ENCODE measurements at regions not wholly inside any gene's neighbourhood (a gene's known extent, or its start where the extent isn't known, plus 50 kb on each side); places are given as distances from the start of the nearest gene placed in this dataset.

DNA sequence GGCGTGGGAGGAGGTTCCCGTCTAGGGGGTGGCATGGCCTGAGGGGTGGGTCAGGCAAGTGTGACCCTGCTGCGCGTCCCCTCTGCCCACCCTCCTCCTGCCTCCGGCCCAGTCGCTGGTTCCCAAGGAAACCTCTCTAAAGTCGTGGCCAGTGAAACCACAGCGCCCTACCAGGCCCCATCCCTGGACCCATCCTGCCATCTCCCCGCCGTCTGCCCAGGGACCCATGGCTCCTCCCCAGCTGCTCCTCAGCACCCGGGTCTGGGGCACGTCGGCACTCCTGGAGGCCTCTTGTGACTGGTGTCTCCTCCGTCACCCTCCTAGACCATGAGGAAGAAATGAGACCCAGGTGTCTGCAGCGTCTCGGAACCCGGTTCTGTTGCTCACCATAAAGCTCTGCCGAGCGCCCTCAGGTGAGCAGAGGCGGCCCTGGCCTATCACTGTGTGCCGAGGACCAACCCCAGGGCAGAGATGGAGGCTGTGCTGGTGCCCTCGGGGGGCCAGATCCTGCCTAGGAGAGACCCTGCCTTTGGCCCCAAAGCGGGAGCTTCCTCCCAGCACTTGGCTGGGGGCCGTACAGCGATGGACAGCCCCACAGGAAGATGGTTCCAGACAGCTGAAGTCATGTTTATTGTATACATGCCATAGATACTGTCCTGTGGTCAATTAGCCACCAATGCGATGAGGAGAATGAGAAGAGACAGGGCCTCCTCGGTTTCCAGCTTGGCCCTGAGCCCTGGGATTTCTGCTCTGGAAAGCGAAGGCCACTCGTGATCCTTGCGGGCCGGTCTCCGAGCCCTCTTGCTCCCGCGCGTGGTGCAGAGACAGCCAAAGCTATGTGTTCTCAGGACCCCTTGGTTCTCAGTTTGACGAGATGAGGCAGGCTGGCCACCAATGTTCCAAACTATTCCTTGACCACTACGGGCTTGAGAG is 222.5 kb upstream of the RTL1 start:
- TF ChIP-seq EP300 (conservative IDR thresholded peaks at IDR 0.05; ENCODE audit: poor library complexity, severe bottlenecking) (no peak), TAF1 (IDR thresholded peaks at IDR 0.05; ENCODE audit: low read depth) (no peak), POLR2AphosphoS5 (IDR thresholded peaks at IDR 0.05) (no peak), EZH2 (IDR thresholded peaks at IDR 0.05; ENCODE audit: borderline replicate concordance, insufficient read depth, low read length, poor library complexity, severe bottlenecking) (no peak), RAD21 (conservative IDR thresholded peaks at IDR 0.05) (no peak), SMC3 (conservative IDR thresholded peaks at IDR 0.05; ENCODE audit: poor library complexity) (no peak), MXI1 (conservative IDR thresholded peaks at IDR 0.05; ENCODE audit: poor library complexity, severe bottlenecking) (no peak)
- TF ChIP-seq, protein P1, sequence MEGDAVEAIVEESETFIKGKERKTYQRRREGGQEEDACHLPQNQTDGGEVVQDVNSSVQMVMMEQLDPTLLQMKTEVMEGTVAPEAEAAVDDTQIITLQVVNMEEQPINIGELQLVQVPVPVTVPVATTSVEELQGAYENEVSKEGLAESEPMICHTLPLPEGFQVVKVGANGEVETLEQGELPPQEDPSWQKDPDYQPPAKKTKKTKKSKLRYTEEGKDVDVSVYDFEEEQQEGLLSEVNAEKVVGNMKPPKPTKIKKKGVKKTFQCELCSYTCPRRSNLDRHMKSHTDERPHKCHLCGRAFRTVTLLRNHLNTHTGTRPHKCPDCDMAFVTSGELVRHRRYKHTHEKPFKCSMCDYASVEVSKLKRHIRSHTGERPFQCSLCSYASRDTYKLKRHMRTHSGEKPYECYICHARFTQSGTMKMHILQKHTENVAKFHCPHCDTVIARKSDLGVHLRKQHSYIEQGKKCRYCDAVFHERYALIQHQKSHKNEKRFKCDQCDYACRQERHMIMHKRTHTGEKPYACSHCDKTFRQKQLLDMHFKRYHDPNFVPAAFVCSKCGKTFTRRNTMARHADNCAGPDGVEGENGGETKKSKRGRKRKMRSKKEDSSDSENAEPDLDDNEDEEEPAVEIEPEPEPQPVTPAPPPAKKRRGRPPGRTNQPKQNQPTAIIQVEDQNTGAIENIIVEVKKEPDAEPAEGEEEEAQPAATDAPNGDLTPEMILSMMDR (IDR thresholded peaks at IDR 0.05; ENCODE audit: poor library complexity, severe bottlenecking) = no peak
- TF ChIP-seq, protein P2, sequence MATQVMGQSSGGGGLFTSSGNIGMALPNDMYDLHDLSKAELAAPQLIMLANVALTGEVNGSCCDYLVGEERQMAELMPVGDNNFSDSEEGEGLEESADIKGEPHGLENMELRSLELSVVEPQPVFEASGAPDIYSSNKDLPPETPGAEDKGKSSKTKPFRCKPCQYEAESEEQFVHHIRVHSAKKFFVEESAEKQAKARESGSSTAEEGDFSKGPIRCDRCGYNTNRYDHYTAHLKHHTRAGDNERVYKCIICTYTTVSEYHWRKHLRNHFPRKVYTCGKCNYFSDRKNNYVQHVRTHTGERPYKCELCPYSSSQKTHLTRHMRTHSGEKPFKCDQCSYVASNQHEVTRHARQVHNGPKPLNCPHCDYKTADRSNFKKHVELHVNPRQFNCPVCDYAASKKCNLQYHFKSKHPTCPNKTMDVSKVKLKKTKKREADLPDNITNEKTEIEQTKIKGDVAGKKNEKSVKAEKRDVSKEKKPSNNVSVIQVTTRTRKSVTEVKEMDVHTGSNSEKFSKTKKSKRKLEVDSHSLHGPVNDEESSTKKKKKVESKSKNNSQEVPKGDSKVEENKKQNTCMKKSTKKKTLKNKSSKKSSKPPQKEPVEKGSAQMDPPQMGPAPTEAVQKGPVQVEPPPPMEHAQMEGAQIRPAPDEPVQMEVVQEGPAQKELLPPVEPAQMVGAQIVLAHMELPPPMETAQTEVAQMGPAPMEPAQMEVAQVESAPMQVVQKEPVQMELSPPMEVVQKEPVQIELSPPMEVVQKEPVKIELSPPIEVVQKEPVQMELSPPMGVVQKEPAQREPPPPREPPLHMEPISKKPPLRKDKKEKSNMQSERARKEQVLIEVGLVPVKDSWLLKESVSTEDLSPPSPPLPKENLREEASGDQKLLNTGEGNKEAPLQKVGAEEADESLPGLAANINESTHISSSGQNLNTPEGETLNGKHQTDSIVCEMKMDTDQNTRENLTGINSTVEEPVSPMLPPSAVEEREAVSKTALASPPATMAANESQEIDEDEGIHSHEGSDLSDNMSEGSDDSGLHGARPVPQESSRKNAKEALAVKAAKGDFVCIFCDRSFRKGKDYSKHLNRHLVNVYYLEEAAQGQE (IDR thresholded peaks at IDR 0.05; ENCODE audit: borderline replicate concordance) = no peak
- H3K9me3 ChIP-seq (ENCODE audit: low read length) = no peaks in the 10 kb centered on the region
- H3K9me2 ChIP-seq (ENCODE audit: insufficient read depth, low read length) = no peaks in the 10 kb centered on the region
- H3K79me2 ChIP-seq (replicated peaks; ENCODE audit: insufficient read depth, low read length) = no peaks in the 10 kb centered on the region
- no peak overlapping the region for H3K4me2 ChIP-seq (ENCODE audit: low read length)
- H3K27ac ChIP-seq (ENCODE audit: low read length) = no peak overlapping the region
- H3K4me3 ChIP-seq (ENCODE audit: low read length) = no peak overlapping the region
- no peaks in the 10 kb centered on the region for H3K36me3 ChIP-seq (ENCODE audit: insufficient read depth, low read length)
- H3K27me3 ChIP-seq (ENCODE audit: insufficient read depth, low read depth, low read length) = no peaks in the 10 kb centered on the region
- no peaks in the 10 kb centered on the region for H3F3A ChIP-seq (ENCODE audit: insufficient read depth, low read length, poor library complexity, severe bottlenecking)
- no peak overlapping the region for H3K9ac ChIP-seq (ENCODE audit: low read length)
- no peaks in the 10 kb centered on the region for H4K20me1 ChIP-seq (ENCODE audit: insufficient read depth)
- no peak overlapping the region for H2AFZ ChIP-seq (ENCODE audit: low read depth, low read length)

GRCh38 chr14:101126731-101127130 is 223.2 kb upstream of the RTL1 start:
- H3K79me2 ChIP-seq (replicated peaks; ENCODE audit: insufficient read depth, low read length) = no peaks in the 10 kb centered on the region
- no peak overlapping the region for H3K9ac ChIP-seq (ENCODE audit: low read length)
- H3K4me3 ChIP-seq (ENCODE audit: low read length) = no peak overlapping the region
- H3K9me3 ChIP-seq (ENCODE audit: low read length) = no peaks in the 10 kb centered on the region
- no peaks in the 10 kb centered on the region for H3K27me3 ChIP-seq (ENCODE audit: insufficient read depth, low read depth, low read length)
- H3K4me2 ChIP-seq (ENCODE audit: low read length) = no peak overlapping the region
- no peaks in the 10 kb centered on the region for H3F3A ChIP-seq (ENCODE audit: insufficient read depth, low read length, poor library complexity, severe bottlenecking)
- H2AFZ ChIP-seq (ENCODE audit: low read depth, low read length) = no peak overlapping the region
- H3K9me2 ChIP-seq (ENCODE audit: insufficient read depth, low read length) = no peaks in the 10 kb centered on the region
- no peaks in the 10 kb centered on the region for H3K36me3 ChIP-seq (ENCODE audit: insufficient read depth, low read length)
- TF ChIP-seq RAD21 (conservative IDR thresholded peaks at IDR 0.05) (no peak), TAF1 (IDR thresholded peaks at IDR 0.05; ENCODE audit: low read depth) (no peak), MXI1 (conservative IDR thresholded peaks at IDR 0.05; ENCODE audit: poor library complexity, severe bottlenecking) (no peak), POLR2AphosphoS5 (IDR thresholded peaks at IDR 0.05) (no peak)
- TF ChIP-seq, protein P2 (IDR thresholded peaks at IDR 0.05; ENCODE audit: borderline replicate concordance) = no peak
- H4K20me1 ChIP-seq (ENCODE audit: insufficient read depth) = no peaks in the 10 kb centered on the region
- no peak overlapping the region for H3K27ac ChIP-seq (ENCODE audit: low read length)

Data from neural cell (in vitro differentiated cells).